Neuron (in vitro differentiated cells): ENCODE measurements at regions not wholly inside any gene's neighbourhood (a gene's known extent, or its start where the extent isn't known, plus 50 kb on each side); places are given as distances from the start of the nearest gene placed in this dataset.
"Not testable (repeated sequence)": the region's sequence is repeated elsewhere in the genome, so short reads cannot be mapped to it uniquely, and the experiment has no call there.

Experiments
- H2AFZ ChIP-seq: one replicate; pipeline ENCODE4 v1.6.1; 2013; ENCODE audit warnings: low read depth, mild to moderate bottlenecking, inconsistent platforms, low read length, moderate library complexity
- H3K27me3 ChIP-seq: one replicate; pipeline ENCODE4 v1.6.1; 2013; ENCODE audit warnings: low read length; ENCODE audit not compliant: insufficient read depth
- H3K36me3 ChIP-seq: one replicate; pipeline ENCODE4 v1.6.1; 2013; ENCODE audit warnings: low read length; ENCODE audit not compliant: insufficient read depth
- H3K4me1 ChIP-seq: one replicate; pipeline ENCODE4 v1.6.1; 2013; ENCODE audit warnings: low read length; ENCODE audit not compliant: insufficient read depth
- H3K4me3 ChIP-seq: 2 replicates; pipeline ENCODE4 v1.5.1; 2013; ENCODE audit warnings: mild to moderate bottlenecking, low read length, moderate library complexity
- H3K9me3 ChIP-seq: one replicate; pipeline ENCODE4 v1.6.1; 2013; ENCODE audit warnings: low read length

- Histone ChIP-seq H3K4me1 (peaks cover 3% of the 10 kb centered on the region), H3K36me3 (no peaks in the 10 kb centered on the region), H3K4me3 (no peak overlapping the region), H2AFZ (no peak overlapping the region), H3K27me3 (no peaks in the 10 kb centered on the region), H3K9me3 (no peaks in the 10 kb centered on the region)
Observed at GRCh38 chr5:130316971-130317680, 412.9 kb downstream of the CHSY3 start.

GRCh38 chr5:130295235-130295634 is 391.0 kb downstream of the CHSY3 start:
- Histone ChIP-seq H3K36me3 (no peaks in the 10 kb centered on the region), H3K4me1 (no peaks in the 10 kb centered on the region), H3K27me3 (no peaks in the 10 kb centered on the region), H3K4me3 (no peak overlapping the region), H3K9me3 (no peaks in the 10 kb centered on the region), H2AFZ (no peak overlapping the region)

- not testable (repeated sequence) for H3K4me1 ChIP-seq, H3K27me3 ChIP-seq, H3K36me3 ChIP-seq, H3K4me3 ChIP-seq, H3K9me3 ChIP-seq, H2AFZ ChIP-seq
Observed at GRCh38 chr5:130294798-130295197, 390.5 kb downstream of the CHSY3 start.

GRCh38 chr5:130290219-130290618 is 386.0 kb downstream of the CHSY3 start:
- H3K27me3 ChIP-seq, result no peaks in the 10 kb centered on the region
- H2AFZ ChIP-seq, result no peak overlapping the region
- H3K36me3 ChIP-seq, result no peaks in the 10 kb centered on the region
- no peaks in the 10 kb centered on the region for H3K4me1 ChIP-seq
- H3K9me3 ChIP-seq, result no peaks in the 10 kb centered on the region
- H3K4me3 ChIP-seq, result no peak overlapping the region

- Histone ChIP-seq H2AFZ (no peak overlapping the region), H3K9me3 (no peaks in the 10 kb centered on the region), H3K27me3 (no peaks in the 10 kb centered on the region), H3K36me3 (no peaks in the 10 kb centered on the region), H3K4me3 (no peak overlapping the region), H3K4me1 (no peaks in the 10 kb centered on the region)
Observed at GRCh38 chr5:130289132-130290088, 385.1 kb downstream of the CHSY3 start.

GRCh38 chr5:130287438-130287837 is 383.2 kb downstream of the CHSY3 start:
- no peak overlapping the region for H2AFZ ChIP-seq

GRCh38 chr5:130286971-130287370 is 382.7 kb downstream of the CHSY3 start:
- no peaks in the 10 kb centered on the region for H3K27me3 ChIP-seq
- H3K4me3 ChIP-seq, result no peak overlapping the region
- no peak overlapping the region for H2AFZ ChIP-seq
- no peaks in the 10 kb centered on the region for H3K4me1 ChIP-seq
- no peaks in the 10 kb centered on the region for H3K36me3 ChIP-seq
- no peaks in the 10 kb centered on the region for H3K9me3 ChIP-seq

More at GRCh38 chr5:130287438-130287837, 383.2 kb downstream of the CHSY3 start:
- H3K9me3 ChIP-seq, result no peaks in the 10 kb centered on the region
- H3K36me3 ChIP-seq, result no peaks in the 10 kb centered on the region
- no peaks in the 10 kb centered on the region for H3K4me1 ChIP-seq
- H3K4me3 ChIP-seq, result no peak overlapping the region
- no peaks in the 10 kb centered on the region for H3K27me3 ChIP-seq

- Histone ChIP-seq H3K4me3 (no peak overlapping the region), H3K4me1 (no peaks in the 10 kb centered on the region), H3K36me3 (no peaks in the 10 kb centered on the region), H3K27me3 (no peaks in the 10 kb centered on the region), H2AFZ (no peak overlapping the region), H3K9me3 (no peaks in the 10 kb centered on the region)
Observed at GRCh38 chr5:130282049-130282448, 377.8 kb downstream of the CHSY3 start.

GRCh38 chr5:130280528-130281217 is 376.4 kb downstream of the CHSY3 start:
- Histone ChIP-seq H3K36me3 (no peaks in the 10 kb centered on the region), H3K27me3 (no peaks in the 10 kb centered on the region), H2AFZ (no peak overlapping the region), H3K9me3 (no peaks in the 10 kb centered on the region), H3K4me3 (no peak overlapping the region), H3K4me1 (no peaks in the 10 kb centered on the region)

GRCh38 chr5:130279386-130279785 is 375.1 kb downstream of the CHSY3 start:
- H3K36me3 ChIP-seq, result no peaks in the 10 kb centered on the region
- no peaks in the 10 kb centered on the region for H3K9me3 ChIP-seq
- H3K4me3 ChIP-seq, result no peak overlapping the region

GRCh38 chr5:130278136-130278535 is 373.9 kb downstream of the CHSY3 start:
- H3K36me3 ChIP-seq, result no peaks in the 10 kb centered on the region
- H3K4me3 ChIP-seq, result no peak overlapping the region
- no peaks in the 10 kb centered on the region for H3K27me3 ChIP-seq
- H3K9me3 ChIP-seq, result no peaks in the 10 kb centered on the region
- H2AFZ ChIP-seq, result no peak overlapping the region
- no peaks in the 10 kb centered on the region for H3K4me1 ChIP-seq

More at GRCh38 chr5:130279386-130279785, 375.1 kb downstream of the CHSY3 start:
- Histone ChIP-seq H3K4me1 (no peaks in the 10 kb centered on the region), H2AFZ (no peak overlapping the region), H3K27me3 (no peaks in the 10 kb centered on the region)

- Histone ChIP-seq H3K27me3 (no peaks in the 10 kb centered on the region), H3K4me3 (no peak overlapping the region), H2AFZ (no peak overlapping the region), H3K4me1 (no peaks in the 10 kb centered on the region), H3K36me3 (no peaks in the 10 kb centered on the region), H3K9me3 (no peaks in the 10 kb centered on the region)
Observed at GRCh38 chr5:130277522-130277921, 373.3 kb downstream of the CHSY3 start.

- Histone ChIP-seq H3K27me3 (no peaks in the 10 kb centered on the region), H3K4me3 (no peak overlapping the region)
Observed at GRCh38 chr5:130277002-130277401, 372.7 kb downstream of the CHSY3 start.

More at GRCh38 chr5:130277002-130277401, 372.7 kb downstream of the CHSY3 start:
- Histone ChIP-seq H3K4me1 (no peaks in the 10 kb centered on the region), H3K9me3 (no peaks in the 10 kb centered on the region), H2AFZ (no peak overlapping the region), H3K36me3 (no peaks in the 10 kb centered on the region)
